ENCODE measurements at regions not wholly inside any gene's neighbourhood (a gene's known extent, or its start where the extent isn't known, plus 50 kb on each side); places are given as distances from the start of the nearest gene placed in this dataset.

- peaks cover 19% of the 10 kb centered on the region for H3K27me3 ChIP-seq (ENCODE audit: insufficient read depth)
- H3K4me2 ChIP-seq = no peak overlapping the region
- H3F3A ChIP-seq (replicated peaks; ENCODE audit: low read depth) = no peaks in the 10 kb centered on the region
- H4K20me1 ChIP-seq (replicated peaks; ENCODE audit: insufficient read depth) = no peaks in the 10 kb centered on the region
- Mint-ChIP-seq H3K36me3 (ENCODE audit: low read depth) (no peaks in the 10 kb centered on the region), H3K4me3 (no peak overlapping the region; the same call in 2 of the 3 replicates), H3K27ac (no peak overlapping the region), H3K9me3 (no peaks in the 10 kb centered on the region), H3K27me3 (ENCODE audit: insufficient read depth, low read depth, poor library complexity) (peaks cover 38% of the 10 kb centered on the region), H3K4me1 (peaks cover 8% of the 10 kb centered on the region)
- no peak overlapping the region for H3K4me3 ChIP-seq
- H3K36me3 ChIP-seq (ENCODE audit: insufficient read depth) = no peaks in the 10 kb centered on the region
- TF ChIP-seq CREB1 (CRISPR knock-in tag; IDR thresholded peaks at IDR 0.05; ENCODE audit: low read depth) = no peak
- DNase-seq (ENCODE audit: low spot score) = no peak
- no peaks in the 10 kb centered on the region for H3K79me2 ChIP-seq (replicated peaks; ENCODE audit: insufficient read depth)
- H2AFZ ChIP-seq = no peak overlapping the region
- H3K4me1 ChIP-seq (ENCODE audit: insufficient read depth) = no peaks in the 10 kb centered on the region
- H3K27ac ChIP-seq (ENCODE audit: low read depth) = no peak overlapping the region
- H3K9me2 ChIP-seq (ENCODE audit: insufficient read depth) = no peaks in the 10 kb centered on the region
- no peak for ATAC-seq
Measured at GRCh38 chr20:36104244-36104643, 50.3 kb upstream of the EPB41L1 start.

Data from GM23338 (cell line).